Neural progenitor cell (in vitro differentiated cells): ENCODE measurements at regions not wholly inside any gene's neighbourhood (a gene's known extent, or its start where the extent isn't known, plus 50 kb on each side); places are given as distances from the start of the nearest gene placed in this dataset.

Source experiments
- DNase-seq: peaks from one replicate; pipeline ENCODE4 v3.0.0-alpha.2; 2016; ENCODE audit warnings: low spot score
- H2AFZ ChIP-seq: fragments of 200-600 bp; sonication (generic); replicated peaks from 2 replicates; pipeline ENCODE4 v1.6.1; 2016; ENCODE audit warnings: antibody characterized with exemption
- H3F3A ChIP-seq: fragments of 200-600 bp; sonication (generic); 2 replicates; pipeline ENCODE4 v1.6.1; 2016; ENCODE audit warnings: antibody characterized with exemption, low read depth
- H3K27ac ChIP-seq: fragments of 200-600 bp; sonication (generic); 2 replicates; pipeline ENCODE4 v1.5.1; 2016; ENCODE audit warnings: mild to moderate bottlenecking
- H3K27me3 ChIP-seq: fragments of 200-600 bp; sonication (generic); 2 replicates; pipeline ENCODE4 v1.6.1; 2016; ENCODE audit warnings: mild to moderate bottlenecking, moderate library complexity
- H3K36me3 ChIP-seq: fragments of 200-600 bp; sonication (generic); 2 replicates; pipeline ENCODE4 v1.5.1; 2016
- H3K4me1 ChIP-seq: fragments of 200-600 bp; sonication (generic); 2 replicates; pipeline ENCODE4 v1.6.1; 2016; ENCODE audit warnings: mixed run types
- H3K4me2 ChIP-seq: fragments of 200-600 bp; sonication (generic); 2 replicates; pipeline ENCODE4 v1.6.1; 2016
- H3K4me3 ChIP-seq: fragments of 200-600 bp; sonication (generic); 2 replicates; pipeline ENCODE4 v1.5.1; 2016
- H3K79me2 ChIP-seq: fragments of 200-600 bp; sonication (generic); 2 replicates; pipeline ENCODE4 v1.6.1; 2016; ENCODE audit warnings: low read depth
- H3K9ac ChIP-seq: fragments of 200-600 bp; sonication (generic); 2 replicates; pipeline ENCODE4 v1.6.1; 2016
- H3K9me3 ChIP-seq: fragments of 200-600 bp; sonication (generic); 2 replicates; pipeline ENCODE4 v1.5.1; 2016; ENCODE audit warnings: low read depth
- H4K20me1 ChIP-seq: fragments of 200-600 bp; sonication (generic); 2 replicates; pipeline ENCODE4 v1.6.1; 2016; ENCODE audit warnings: low read depth
- H3K27ac Mint-ChIP-seq: 3 replicates; pipeline ENCODE4 v1.8.0; 2021; ENCODE audit warnings: mixed read lengths
- H3K27me3 Mint-ChIP-seq: 2 replicates; pipeline ENCODE4 v1.8.0; 2022; ENCODE audit warnings: low read depth, mild to moderate bottlenecking, inconsistent platforms, moderate library complexity, mixed read lengths; ENCODE audit not compliant: insufficient read depth
- H3K36me3 Mint-ChIP-seq: 3 replicates; pipeline ENCODE4 v1.8.0; 2021; ENCODE audit warnings: mixed read lengths
- H3K4me1 Mint-ChIP-seq: 3 replicates; pipeline ENCODE4 v1.8.0; 2021; ENCODE audit warnings: mixed read lengths
- H3K4me3 Mint-ChIP-seq: 3 replicates; pipeline ENCODE4 v1.8.0; 2021; ENCODE audit warnings: mild to moderate bottlenecking, moderate library complexity, mixed read lengths
- H3K9me3 Mint-ChIP-seq: 3 replicates; pipeline ENCODE4 v1.8.0; 2020; ENCODE audit warnings: mixed read lengths
- CTCF ChIP-seq: fragments of 200-600 bp; sonication (generic); IDR thresholded peaks from 2 replicates; pipeline ENCODE4 v1.5.1; 2017; ENCODE audit warnings: antibody characterized with exemption, mild to moderate bottlenecking
- EZH2 ChIP-seq: fragments of 200-600 bp; sonication (generic); IDR thresholded peaks from 2 replicates; pipeline ENCODE4 v1.6.1; 2017; ENCODE audit warnings: antibody characterized with exemption, mild to moderate bottlenecking, moderate library complexity
- EZH2phosphoT487 ChIP-seq: fragments of 200-600 bp; sonication (generic); IDR thresholded peaks from 2 replicates; pipeline ENCODE4 v1.6.1; 2017; ENCODE audit warnings: antibody characterized with exemption

DNA sequence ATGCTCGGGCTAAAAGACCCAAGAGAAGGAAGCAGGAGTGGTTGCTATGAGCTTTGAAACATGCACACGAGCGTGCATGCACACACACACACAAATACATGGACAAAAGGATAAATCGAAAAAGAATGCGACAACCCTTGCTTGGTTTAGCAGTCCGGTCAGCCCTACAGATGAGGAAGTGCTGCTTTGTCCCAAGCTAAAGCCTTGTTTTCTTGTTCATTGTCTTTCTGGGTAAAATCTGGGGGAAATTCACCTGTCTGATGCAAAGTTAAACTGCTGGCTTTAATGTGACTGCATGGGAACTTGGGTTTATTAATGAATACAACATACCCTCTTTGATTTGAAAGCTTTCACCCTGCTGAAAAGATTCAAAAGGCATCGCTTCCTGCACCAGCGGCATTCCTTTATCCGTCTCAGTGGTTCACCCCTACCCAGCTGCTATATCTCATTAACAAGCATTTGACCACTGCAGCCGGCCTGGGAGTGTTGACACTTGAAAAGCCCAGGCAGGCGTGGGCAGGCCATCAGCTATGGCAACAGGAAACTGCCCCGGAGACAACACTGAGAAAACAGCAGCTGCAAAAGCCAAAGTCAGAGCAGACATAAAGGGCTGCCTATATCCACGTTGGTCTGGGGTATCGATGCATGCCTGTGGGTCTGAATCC is 301.7 kb downstream of the NDFIP2 start:
- H2AFZ ChIP-seq, result no peak overlapping the region
- H3K4me1 Mint-ChIP-seq, result peaks cover 72% of the 10 kb centered on the region
- H3K4me2 ChIP-seq, result peak overlapping the region; percentile 59

DNA sequence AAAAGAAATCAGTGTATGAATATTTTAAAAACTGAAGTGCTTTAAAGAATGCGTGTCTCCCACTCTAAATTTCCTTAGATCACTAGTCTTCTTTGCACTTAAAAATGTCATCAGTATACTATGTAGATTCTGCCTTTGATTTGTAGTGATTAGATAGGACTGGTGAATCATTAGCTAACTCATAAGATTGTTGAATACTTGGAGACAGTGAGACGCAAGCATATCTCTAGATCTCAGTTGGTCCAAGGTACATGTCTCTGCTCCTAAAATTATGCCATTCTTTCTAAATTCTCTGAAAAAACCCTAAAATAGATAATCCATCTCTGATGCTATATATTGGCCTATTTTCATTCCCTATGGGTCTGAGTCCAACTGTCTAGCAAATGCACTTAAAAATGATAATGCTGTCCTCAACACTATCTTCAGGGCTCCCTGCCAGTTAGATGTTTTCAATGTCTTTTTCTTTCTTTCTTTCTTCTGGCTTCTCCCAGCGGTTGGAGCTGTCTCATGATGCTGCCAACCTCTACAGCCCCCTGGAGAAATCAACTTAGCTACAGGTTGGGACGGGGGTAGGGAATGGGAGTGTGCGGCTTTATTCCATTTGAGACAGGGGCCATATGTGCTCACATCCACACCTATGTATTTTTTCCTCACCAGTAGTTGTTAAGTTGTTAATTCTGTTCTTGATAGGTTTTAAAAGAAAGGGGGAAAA is 301.0 kb downstream of the NDFIP2 start:
- Histone ChIP-seq H3K4me1 (peaks cover 43% of the 10 kb centered on the region), H3K4me2 (peak overlapping the region; percentile 59), H3K79me2 (no peaks in the 10 kb centered on the region), H3K9me3 (no peaks in the 10 kb centered on the region), H3K27ac (peak overlapping the region; percentile 50), H3K27me3 (peaks cover 44% of the 10 kb centered on the region), H4K20me1 (peaks cover 4% of the 10 kb centered on the region), H2AFZ (no peak overlapping the region), H3K4me3 (peak overlapping the region; percentile 3), H3F3A (peaks cover 24% of the 10 kb centered on the region), H3K36me3 (no peaks in the 10 kb centered on the region), H3K9ac (no peak overlapping the region)
- H3K27me3 Mint-ChIP-seq, result no peaks in the 10 kb centered on the region
- H3K36me3 Mint-ChIP-seq, result peaks cover 18% of the 10 kb centered on the region
- no peak for TF ChIP-seq EZH2
- no peak for TF ChIP-seq CTCF
- no peak for TF ChIP-seq EZH2phosphoT487
- H3K9me3 Mint-ChIP-seq, result peaks cover 23% of the 10 kb centered on the region
- H3K27ac Mint-ChIP-seq, result peak overlapping the region; percentile 97
- peaks cover 75% of the 10 kb centered on the region for H3K4me1 Mint-ChIP-seq
- H3K4me3 Mint-ChIP-seq, result peak overlapping the region; percentile 63
- DNase-seq, result no peak

More for the DNA sequence above, 301.7 kb downstream of the NDFIP2 start:
- TF ChIP-seq EZH2phosphoT487 (peak; percentile 83), EZH2 (no peak), CTCF (no peak)
- Histone ChIP-seq H3K36me3 (no peaks in the 10 kb centered on the region), H3K27ac (peak overlapping the region; percentile 50), H3K4me3 (peak overlapping the region; percentile 3), H3K9me3 (peaks cover 4% of the 10 kb centered on the region), H3K9ac (no peak overlapping the region), H3F3A (peaks cover 24% of the 10 kb centered on the region), H3K79me2 (no peaks in the 10 kb centered on the region), H4K20me1 (peaks cover 4% of the 10 kb centered on the region), H3K27me3 (peaks cover 44% of the 10 kb centered on the region), H3K4me1 (peaks cover 43% of the 10 kb centered on the region)
- peak; percentile 93 for DNase-seq
- H3K27me3 Mint-ChIP-seq, result peaks cover under 1% of the 10 kb centered on the region
- H3K9me3 Mint-ChIP-seq, result peaks cover 26% of the 10 kb centered on the region
- peak overlapping the region; percentile 97 for H3K27ac Mint-ChIP-seq
- peaks cover 21% of the 10 kb centered on the region for H3K36me3 Mint-ChIP-seq
- peak overlapping the region; percentile 63 for H3K4me3 Mint-ChIP-seq

GRCh38 chr13:79780240-79780639 is 299.3 kb downstream of the NDFIP2 start:
- H3K9me3 Mint-ChIP-seq, result peaks cover 8% of the 10 kb centered on the region
- Histone ChIP-seq H3K36me3 (no peaks in the 10 kb centered on the region), H3K79me2 (no peaks in the 10 kb centered on the region), H3K27me3 (peaks cover 44% of the 10 kb centered on the region), H3F3A (peaks cover 24% of the 10 kb centered on the region), H4K20me1 (peaks cover 4% of the 10 kb centered on the region), H3K4me1 (peaks cover 58% of the 10 kb centered on the region), H2AFZ (no peak overlapping the region), H3K27ac (no peak overlapping the region), H3K9ac (no peak overlapping the region), H3K4me3 (no peak overlapping the region), H3K9me3 (no peaks in the 10 kb centered on the region), H3K4me2 (peak overlapping the region; percentile 56)
- peaks cover 79% of the 10 kb centered on the region for H3K4me1 Mint-ChIP-seq
- H3K27me3 Mint-ChIP-seq, result no peaks in the 10 kb centered on the region
- peak; percentile 4 for DNase-seq
- H3K4me3 Mint-ChIP-seq, result no peak overlapping the region
- peak overlapping the region; percentile 95 for H3K27ac Mint-ChIP-seq
- TF ChIP-seq CTCF (no peak), EZH2phosphoT487 (no peak), EZH2 (no peak)
- H3K36me3 Mint-ChIP-seq, result peaks cover 6% of the 10 kb centered on the region
